H1 (cell line): ENCODE measurements at regions not wholly inside any gene's neighbourhood (a gene's known extent, or its start where the extent isn't known, plus 50 kb on each side); places are given as distances from the start of the nearest gene placed in this dataset.

Experiments
- CTCF ChIA-PET: fragments of 300-600 bp; sonication (Branson Sonifier 250); formaldehyde crosslinking; loops from one replicate; lab custom pipeline; 2021; ENCODE audit not compliant: partially characterized antibody; lab: Charles Lee
- POLR2A ChIA-PET: fragments of 300-600 bp; sonication (Branson Sonifier 250); formaldehyde crosslinking; loops from one replicate; lab custom pipeline; 2021; ENCODE audit warnings: inconsistent platforms; ENCODE audit not compliant: partially characterized antibody; lab: Charles Lee
- DNase-seq, 2 experiments: peaks; one replicate each; pipeline versions ENCODE4 v3.0.0 to v3.0.0-alpha.2; 2010 to 2022; ENCODE audit warnings: low spot score in 2 of 2, low read depth in 1 of 2, mixed read lengths in 1 of 2
- FAIRE-seq: peaks from 2 replicates; lab custom pipeline; 2011; peaks lifted over from hg19 to GRCh38; lab: Jason Lieb, UNC
- H2AFZ ChIP-seq: 2 replicates; pipeline ENCODE4 v1.8.1; 2012; ENCODE audit warnings: low read length, inconsistent platforms
- H2AK5ac ChIP-seq: 2 replicates; pipeline ENCODE4 v1.6.1; 2013; ENCODE audit warnings: low read depth, low read length
- H2BK120ac ChIP-seq: replicated peaks from 2 replicates; pipeline ENCODE3; 2013; ENCODE audit warnings: low read depth, low read length, inconsistent platforms
- H2BK12ac ChIP-seq: 2 replicates; pipeline ENCODE4 v1.6.1; 2013; ENCODE audit warnings: low read depth, low read length
- H2BK15ac ChIP-seq: 2 replicates; pipeline ENCODE4 v1.6.1; 2013; ENCODE audit warnings: low read length
- H2BK20ac ChIP-seq: 2 replicates; pipeline ENCODE4 v1.6.1; 2013; ENCODE audit warnings: low read length
- H2BK5ac ChIP-seq: 2 replicates; pipeline ENCODE4 v1.6.1; 2013; ENCODE audit warnings: low read depth, low read length
- H3K14ac ChIP-seq: 2 replicates; pipeline ENCODE4 v1.6.1; 2013; ENCODE audit warnings: inconsistent platforms; ENCODE audit not compliant: insufficient read length
- H3K18ac ChIP-seq: 2 replicates; pipeline ENCODE4 v1.6.1; 2013; ENCODE audit warnings: low read length; ENCODE audit errors: extremely low read depth
- H3K23ac ChIP-seq: 2 replicates; pipeline ENCODE4 v1.6.1; 2013; ENCODE audit warnings: inconsistent platforms; ENCODE audit not compliant: insufficient read length
- H3K23me2 ChIP-seq: 2 replicates; pipeline ENCODE4 v1.6.1; 2013; ENCODE audit warnings: low read depth, low read length
- H3K27ac ChIP-seq: 2 replicates; pipeline ENCODE4 v1.6.1; 2011; ENCODE audit warnings: low read depth, low read length, inconsistent platforms
- H3K27me3 ChIP-seq, 4 experiments: replicated peaks in 1 of 4; 1 replicate in 1 of 4; 2 replicates in 3 of 4; pipeline versions ENCODE4 v1.6.1 to v1.8.1; 2011 to 2013; ENCODE audit warnings: low read length in 3 of 4, mild to moderate bottlenecking in 3 of 4, inconsistent platforms in 2 of 4, mixed read lengths in 2 of 4, moderate library complexity in 1 of 4; ENCODE audit not compliant: control insufficient read depth in 3 of 4, insufficient read depth in 3 of 4; ENCODE audit errors: extremely low read depth in 1 of 4
- H3K36me3 ChIP-seq, 4 experiments: 2 replicates each; pipeline versions ENCODE4 v1.6.1 to v1.8.1; 2011 to 2013; ENCODE audit warnings: mild to moderate bottlenecking in 4 of 4, low read length in 3 of 4, moderate library complexity in 2 of 4, control low read depth in 1 of 4, inconsistent platforms in 1 of 4; ENCODE audit not compliant: insufficient read depth in 4 of 4, control insufficient read depth in 2 of 4
- H3K4ac ChIP-seq: replicated peaks from 2 replicates; pipeline ENCODE3; 2013; ENCODE audit warnings: low read length, low read depth, mixed read lengths, inconsistent platforms; ENCODE audit not compliant: insufficient read length
- H3K4me1 ChIP-seq, 4 experiments: replicated peaks in 1 of 4; 1 replicate in 1 of 4; 2 replicates in 3 of 4; pipeline versions ENCODE4 v1.6.1 to v1.8.1; 2011 to 2013; ENCODE audit warnings: low read length in 3 of 4, inconsistent platforms in 2 of 4, mixed read lengths in 1 of 4; ENCODE audit not compliant: insufficient read depth in 4 of 4, control insufficient read depth in 3 of 4
- H3K4me2 ChIP-seq, 2 experiments: 2 replicates each; pipeline versions ENCODE4 v1.6.1 to v1.8.1; 2011 to 2013; ENCODE audit warnings: low read depth in 2 of 2, low read length in 2 of 2, control low read depth in 1 of 2, inconsistent platforms in 1 of 2, mild to moderate bottlenecking in 1 of 2; ENCODE audit not compliant: insufficient read depth in 1 of 2
- H3K4me3 ChIP-seq, 4 experiments: fragments of 200-600, 300-600 bp in 1 of 4; sonication (generic), shearing (Covaris generic), sonication (Bioruptor Twin) in 1 of 4; 2 replicates each; pipeline versions ENCODE4 v1.5.1 to v1.8.1; 2011 to 2016; ENCODE audit warnings: low read length in 4 of 4, low read depth in 3 of 4, control low read depth in 2 of 4, inconsistent platforms in 2 of 4, mild to moderate bottlenecking in 2 of 4, mixed read lengths in 1 of 4, moderate library complexity in 1 of 4; ENCODE audit not compliant: insufficient read depth in 2 of 4; ENCODE audit errors: extremely low read depth in 1 of 4
- H3K56ac ChIP-seq: replicated peaks from 2 replicates; pipeline ENCODE3; 2013; ENCODE audit warnings: low read depth, mild to moderate bottlenecking, mixed read lengths, low read length, inconsistent platforms; ENCODE audit not compliant: insufficient read length
- H3K79me1 ChIP-seq: 2 replicates; pipeline ENCODE4 v1.6.1; 2013; ENCODE audit warnings: low read depth, low read length, control low read depth
- H3K79me2 ChIP-seq, 2 experiments: 2 replicates each; pipeline versions ENCODE4 v1.6.1 to v1.8.1; 2012 to 2013; ENCODE audit warnings: low read length in 2 of 2, mild to moderate bottlenecking in 2 of 2, inconsistent platforms in 1 of 2; ENCODE audit not compliant: insufficient read depth in 2 of 2, control insufficient read depth in 1 of 2
- H3K9ac ChIP-seq, 4 experiments: replicated peaks in 1 of 4; 1 replicate in 1 of 4; 2 replicates in 3 of 4; pipeline versions ENCODE4 v1.6.1 to v1.8.1; 2011 to 2013; ENCODE audit warnings: low read depth in 3 of 4, low read length in 3 of 4, control low read depth in 2 of 4, mild to moderate bottlenecking in 2 of 4, moderate library complexity in 2 of 4, inconsistent platforms in 1 of 4; ENCODE audit errors: extremely low read depth in 1 of 4
- H3K9me3 ChIP-seq, 2 experiments: 2 replicates each; pipeline versions ENCODE4 v1.6.1 to v1.8.1; 2012 to 2013; ENCODE audit warnings: mild to moderate bottlenecking in 2 of 2, moderate library complexity in 2 of 2, control low read depth in 1 of 2, inconsistent platforms in 1 of 2, low read depth in 1 of 2, low read length in 1 of 2, mixed read lengths in 1 of 2; ENCODE audit not compliant: insufficient read depth in 2 of 2
- H4K20me1 ChIP-seq, 2 experiments: replicated peaks in 1 of 2; 2 replicates each; pipeline versions ENCODE3 to v1.8.1; 2011 to 2013; ENCODE audit warnings: inconsistent platforms in 2 of 2, low read length in 2 of 2, mild to moderate bottlenecking in 1 of 2; ENCODE audit not compliant: insufficient read depth in 2 of 2, control insufficient read depth in 1 of 2
- H4K5ac ChIP-seq: 2 replicates; pipeline ENCODE4 v1.6.1; 2013; ENCODE audit warnings: low read length, low read depth, mixed read lengths, inconsistent platforms; ENCODE audit not compliant: insufficient read length
- H4K8ac ChIP-seq: 2 replicates; pipeline ENCODE4 v1.8.0; 2013; ENCODE audit warnings: mild to moderate bottlenecking, moderate library complexity, low read length, inconsistent platforms; ENCODE audit not compliant: insufficient read depth; ENCODE audit errors: extremely low read depth
- H4K91ac ChIP-seq: replicated peaks from 2 replicates; pipeline ENCODE3; 2013; ENCODE audit warnings: low read length, mixed read lengths, inconsistent platforms; ENCODE audit not compliant: insufficient read length
- CTCF ChIP-seq, 3 experiments: IDR thresholded peaks; 1 replicate in 2 of 3; 2 replicates in 1 of 3; pipeline versions ENCODE4 v1.5.1 to v1.6.1; 2011; ENCODE audit warnings: low read length in 3 of 3, mild to moderate bottlenecking in 3 of 3, inconsistent platforms in 2 of 3, low read depth in 1 of 3, moderate library complexity in 1 of 3; ENCODE audit not compliant: insufficient read depth in 1 of 3; ENCODE audit errors: control extremely low read depth in 1 of 3
- KDM1A ChIP-seq: fragments of 200-600, 300-600 bp; sonication (generic); IDR thresholded peaks from 2 replicates; pipeline ENCODE4 v1.7.1; 2016; ENCODE audit warnings: mild to moderate bottlenecking, low read length, borderline replicate concordance
- RAD21 ChIP-seq, 2 experiments: IDR thresholded peaks in 1 of 2; conservative IDR thresholded peaks in 1 of 2; 2 replicates each; pipeline ENCODE4 v1.6.1; 2011; ENCODE audit warnings: low read depth in 2 of 2, low read length in 2 of 2, improper control_type of control experiment in 1 of 2, inconsistent platforms in 1 of 2, mild to moderate bottlenecking in 1 of 2, moderate library complexity in 1 of 2
- TEAD4 ChIP-seq: IDR thresholded peaks from 2 replicates; pipeline ENCODE4 v1.6.1; 2012; ENCODE audit warnings: low read depth, low read length, inconsistent platforms, mixed read lengths
- WGBS, 2 experiments: shearing (Covaris generic) in 1 of 2; methylation state at CpG; one replicate each; pipeline versions ENCODE4 v1.1.6 to v1.1.7; 2013 to 2015; ENCODE audit warnings: low lambda C conversion rate in 2 of 2, mixed read lengths in 2 of 2, inconsistent platforms in 1 of 2, low coverage in 1 of 2, missing lambda C conversion rate in 1 of 2; ENCODE audit not compliant: insufficient replicate concordance in 2 of 2, insufficient coverage in 1 of 2, insufficient read length in 1 of 2; ENCODE audit errors: extremely low coverage in 1 of 2, missing lambda C conversion rate in 1 of 2; 5-methylcytosine and 5-hydroxymethylcytosine counted together

- no peak overlapping the region for H4K5ac ChIP-seq
- no peak overlapping the region for H4K91ac ChIP-seq
- H3K79me1 ChIP-seq, result no peaks in the 10 kb centered on the region
- no peak overlapping the region for H3K4me3 ChIP-seq
- FAIRE-seq (no peak), DNase-seq (peak in 1 of 2 experiments; percentile 3)
- no peak overlapping the region for H2BK20ac ChIP-seq
- no peaks in the 10 kb centered on the region for H4K20me1 ChIP-seq
- ChIA-PET CTCF (interaction anchor here (0.6 to 1.0 kb wide), 4 partner anchors 11 to 189 kb away, joined by 3 to 4 read pairs (median 3); no protein-coding TSS in a partner anchor), POLR2A (interaction anchor here (0.6 kb wide), 1 partner anchor 9 kb away, joined by 3 read pairs; no protein-coding TSS in a partner anchor)
- no peaks in the 10 kb centered on the region for H3K23me2 ChIP-seq
- H3K56ac ChIP-seq, result no peak overlapping the region
- H3K79me2 ChIP-seq, result no peaks in the 10 kb centered on the region
- H3K9ac ChIP-seq, result no peak overlapping the region
- no peaks in the 10 kb centered on the region for H3K9me3 ChIP-seq
- no peaks in the 10 kb centered on the region for H3K4me1 ChIP-seq
- no peak overlapping the region for H3K4ac ChIP-seq
- no peak overlapping the region for H2BK120ac ChIP-seq
- WGBS, 2 experiments, result 76% methylated on average over 5 of the region's 5 CpGs; no CpG with 5 or more reads in 1 of the 2 experiments
- H3K18ac ChIP-seq, result no peak overlapping the region
- no peak overlapping the region for H2AK5ac ChIP-seq
- H3K4me2 ChIP-seq, result no peak overlapping the region
- H3K27ac ChIP-seq, result no peak overlapping the region
- no peak overlapping the region for H3K23ac ChIP-seq
- no peak overlapping the region for H2BK12ac ChIP-seq
- H4K8ac ChIP-seq, result no peak overlapping the region
- no peak overlapping the region for H3K14ac ChIP-seq
- H3K27me3 ChIP-seq, result no peaks in the 10 kb centered on the region
- peak; percentile 48; the same call in 1 of the 2 replicates for TF ChIP-seq TEAD4
- TF ChIP-seq RAD21 (IDR thresholded peaks at IDR 0.05 in 1 of 2, conservative IDR thresholded peaks at IDR 0.05 in 1 of 2; ENCODE audit: low read depth in 2 of 2, low read length in 2 of 2), result peak; percentile 38 to 45; a peak in 3 of 4 replicates
- TF ChIP-seq KDM1A, result no peak
- TF ChIP-seq CTCF (IDR thresholded peaks at IDR 0.05; ENCODE audit: control extremely low read depth in 1 of 3, insufficient read depth in 1 of 3, low read depth in 1 of 3, low read length in 3 of 3), result peak; percentile 10 to 48 (median 19); a peak in 3 of 4 replicates
- TF ChIP-seq, all 59 proteins: peak for 3
- no peak overlapping the region for H2BK5ac ChIP-seq
- H2AFZ ChIP-seq, result 0 out of 2 replicates have a peak overlapping the region, but pooled peaks have one; percentile 79
- H3K36me3 ChIP-seq, result no peaks in the 10 kb centered on the region
- H2BK15ac ChIP-seq, result no peak overlapping the region
These were observed 579.9 kb upstream of the B3GALT2 start for GRCh38 chr1:193766329-193766728.
